Colonic mucosa (tissue), 4 donors: ENCODE measurements at regions not wholly inside any gene's neighbourhood (a gene's known extent, or its start where the extent isn't known, plus 50 kb on each side); places are given as distances from the start of the nearest gene placed in this dataset.

Experiments used
- DNase-seq: peaks from one replicate; pipeline ENCODE4 v3.0.0-alpha.2; 2020
- H3K27ac ChIP-seq: fragments of 200-600 bp; one replicate; pipeline ENCODE4 v1.8.0; 2021
- H3K27me3 ChIP-seq: fragments of 200-600 bp; one replicate; pipeline ENCODE4 v1.8.0; 2021
- H3K36me3 ChIP-seq: fragments of 200-600 bp; one replicate; pipeline ENCODE4 v1.8.0; 2021
- H3K4me1 ChIP-seq: fragments of 200-600 bp; one replicate; pipeline ENCODE4 v1.8.0; 2021; ENCODE audit warnings: mild to moderate bottlenecking
- H3K4me3 ChIP-seq: fragments of 200-600 bp; one replicate; pipeline ENCODE4 v1.8.0; 2021
- H3K9ac ChIP-seq, 2 donors: one replicate each; pipeline ENCODE4 v1.7.0; 2013; ENCODE audit warnings: control low read depth in 2 of 2, low read depth in 2 of 2, low read length in 2 of 2
- H3K9me3 ChIP-seq: fragments of 200-600 bp; one replicate; pipeline ENCODE4 v1.8.0; 2021
- CTCF ChIP-seq: fragments of 200-600 bp; IDR thresholded peaks from one replicate; pipeline ENCODE4 v1.8.0; 2022; ENCODE audit warnings: antibody characterized with exemption, mild to moderate bottlenecking
- intact Hi-C: fragments of 100-400 bp; cut with DNase I; formaldehyde crosslinking; loops from one replicate; pipeline ENCODE4 v1.14.1; 2022
- donor health status: healthy.
- donor health status: DM: no; HTN: no; CAD: no.
- donor health status: DM: no; HTN: no; CAD: no.

- no peak overlapping the region for H3K4me3 ChIP-seq
- peak overlapping the region; percentile 40 for H3K27ac ChIP-seq
- H3K27me3 ChIP-seq = no peaks in the 10 kb centered on the region
- DNase-seq = no peak
- no peaks in the 10 kb centered on the region for H3K9me3 ChIP-seq
- no peaks in the 10 kb centered on the region for H3K36me3 ChIP-seq
- no peaks in the 10 kb centered on the region for H3K4me1 ChIP-seq
- intact Hi-C loops = no loop called here
- no peak overlapping the region for H3K9ac ChIP-seq
- TF ChIP-seq CTCF = no peak
Observed at GRCh38 chr6:14276667-14277404, 159.3 kb downstream of the CD83 start.

- Histone ChIP-seq H3K27ac (peak overlapping the region; percentile 40), H3K4me3 (no peak overlapping the region), H3K9ac (no peak overlapping the region), H3K27me3 (no peaks in the 10 kb centered on the region), H3K4me1 (no peaks in the 10 kb centered on the region), H3K36me3 (no peaks in the 10 kb centered on the region), H3K9me3 (no peaks in the 10 kb centered on the region)
- intact Hi-C loops = no loop called here
- no peak for DNase-seq
- TF ChIP-seq CTCF = no peak
Observed at GRCh38 chr6:14277405-14277930, 159.9 kb downstream of the CD83 start.

- Histone ChIP-seq H3K4me3 (no peak overlapping the region), H3K27me3 (no peaks in the 10 kb centered on the region), H3K27ac (no peak overlapping the region), H3K4me1 (no peaks in the 10 kb centered on the region), H3K36me3 (no peaks in the 10 kb centered on the region), H3K9me3 (no peaks in the 10 kb centered on the region), H3K9ac (no peak overlapping the region)
- intact Hi-C loops = no loop called here
- DNase-seq = no peak
- no peak for TF ChIP-seq CTCF
Observed at GRCh38 chr6:14278006-14278405, 160.4 kb downstream of the CD83 start.

GRCh38 chr6:14278446-14278845 is 160.9 kb downstream of the CD83 start:
- intact Hi-C loops = no loop called here
- H3K36me3 ChIP-seq = no peaks in the 10 kb centered on the region
- no peaks in the 10 kb centered on the region for H3K9me3 ChIP-seq
- DNase-seq = no peak
- no peaks in the 10 kb centered on the region for H3K4me1 ChIP-seq
- TF ChIP-seq CTCF = no peak
- no peak overlapping the region for H3K27ac ChIP-seq
- no peak overlapping the region for H3K9ac ChIP-seq
- no peaks in the 10 kb centered on the region for H3K27me3 ChIP-seq
- no peak overlapping the region for H3K4me3 ChIP-seq

GRCh38 chr6:14280006-14280510 is 162.5 kb downstream of the CD83 start:
- Histone ChIP-seq H3K9ac (no peak overlapping the region), H3K4me3 (no peak overlapping the region), H3K36me3 (no peaks in the 10 kb centered on the region), H3K9me3 (no peaks in the 10 kb centered on the region), H3K4me1 (no peaks in the 10 kb centered on the region), H3K27ac (no peak overlapping the region), H3K27me3 (no peaks in the 10 kb centered on the region)
- DNase-seq = no peak
- no peak for TF ChIP-seq CTCF
- intact Hi-C loops = no loop called here
